ENCODE measurements at regions not wholly inside any gene's neighbourhood (a gene's known extent, or its start where the extent isn't known, plus 50 kb on each side); places are given as distances from the start of the nearest gene placed in this dataset.
"Not testable (repeated sequence)": the region's sequence is repeated elsewhere in the genome, so short reads cannot be mapped to it uniquely, and the experiment has no call there.

DNA sequence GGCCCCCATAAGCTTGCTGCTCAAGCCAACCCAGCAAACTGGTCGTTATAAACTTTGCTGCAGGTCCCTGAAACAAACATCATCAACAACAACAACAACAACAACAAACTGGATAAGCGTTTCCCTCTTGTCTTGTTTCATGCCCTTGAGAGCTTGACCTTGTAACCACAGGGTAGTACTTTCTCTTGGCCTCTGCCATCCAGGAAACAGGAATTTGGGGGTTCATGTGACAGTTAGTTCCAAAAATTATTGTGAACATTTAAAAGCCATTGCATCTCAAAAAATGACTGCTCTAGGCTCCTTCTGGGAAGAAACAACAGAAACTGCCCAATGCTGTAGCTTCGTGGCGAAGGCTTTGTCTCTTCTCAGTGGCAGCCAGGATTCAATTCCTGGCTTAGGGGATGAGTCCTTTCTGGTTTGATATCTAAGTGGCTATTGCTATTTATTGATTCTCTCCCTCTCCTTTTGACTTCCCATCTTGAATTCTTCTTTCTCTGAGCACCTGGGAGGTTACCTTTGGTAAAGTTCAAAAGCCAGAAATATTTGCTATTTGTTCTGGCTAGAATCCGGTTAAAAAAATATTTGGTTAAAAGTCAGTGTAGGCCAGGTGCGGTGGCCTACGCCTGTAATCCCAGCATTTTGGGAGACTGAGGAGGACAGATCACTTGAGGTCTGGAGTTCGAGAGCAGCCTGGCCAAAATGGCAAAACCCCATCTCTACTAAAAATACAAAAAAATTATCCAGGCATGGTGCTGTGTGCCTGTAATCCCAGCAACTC is 52.0 kb upstream of the CPM start:
- DNase-seq (ENCODE audit: low read depth): no peak

DNA sequence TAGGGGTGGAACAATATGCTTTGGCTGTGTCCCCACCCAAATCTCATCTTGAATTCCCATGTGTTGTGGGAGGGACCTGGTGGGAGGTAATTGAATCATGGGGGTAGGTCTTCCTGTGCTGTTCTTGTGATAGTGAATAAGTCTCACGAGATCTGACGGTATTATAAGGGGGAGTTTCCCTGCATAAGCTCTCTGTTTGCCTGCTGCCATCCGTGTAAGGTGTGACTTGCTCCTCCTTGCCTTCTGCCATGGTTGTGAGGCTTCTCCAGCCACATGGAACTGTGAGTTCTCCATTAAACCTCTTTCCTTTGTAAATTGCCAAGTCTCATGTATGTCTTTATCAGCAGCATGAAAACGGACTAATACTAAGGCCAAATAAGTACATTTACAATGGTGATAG is 64.6 kb upstream of the CPM start:
- not testable (repeated sequence) for DNase-seq (ENCODE audit: low read depth)

DNA sequence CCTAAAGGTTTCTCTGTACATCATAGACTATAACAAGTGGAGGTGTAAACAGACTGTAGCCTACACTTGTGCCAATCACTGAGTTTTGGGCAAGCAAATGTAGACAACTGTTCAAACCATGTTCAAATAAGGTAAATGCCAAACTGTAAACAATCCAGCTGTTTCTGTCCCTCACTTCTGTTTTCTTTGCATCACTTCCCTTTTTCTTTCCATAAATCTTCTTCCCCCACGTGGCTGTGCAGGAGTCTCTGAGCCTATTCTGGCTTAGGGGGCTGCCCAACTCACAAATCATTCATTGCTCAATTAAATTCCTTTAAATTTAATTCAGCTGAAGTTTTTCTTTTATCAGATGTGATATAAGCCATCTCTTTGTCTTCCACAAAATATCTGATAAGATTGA is 65.1 kb upstream of the CPM start:
- DNase-seq (ENCODE audit: low read depth): no peak

DNA sequence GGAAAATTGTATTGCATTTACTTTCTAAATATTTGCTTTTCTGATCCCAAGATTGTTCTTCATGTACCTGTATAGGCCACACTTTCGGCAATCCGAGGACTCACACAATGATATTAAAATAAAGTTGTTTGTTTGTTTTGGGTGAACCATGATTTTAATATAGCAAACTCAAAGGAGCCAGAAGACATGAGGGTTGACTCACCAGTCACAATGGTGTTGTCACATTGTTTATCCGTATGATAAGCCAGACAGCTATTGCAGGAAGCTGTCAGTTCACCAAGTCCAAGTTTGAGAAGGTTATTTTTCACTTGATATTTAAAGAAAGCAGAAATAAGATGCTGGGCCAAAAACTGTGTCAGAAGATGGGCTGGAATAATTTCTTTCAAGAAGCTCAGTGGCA is 67.1 kb upstream of the CPM start:
- DNase-seq (ENCODE audit: low read depth): no peak

DNA sequence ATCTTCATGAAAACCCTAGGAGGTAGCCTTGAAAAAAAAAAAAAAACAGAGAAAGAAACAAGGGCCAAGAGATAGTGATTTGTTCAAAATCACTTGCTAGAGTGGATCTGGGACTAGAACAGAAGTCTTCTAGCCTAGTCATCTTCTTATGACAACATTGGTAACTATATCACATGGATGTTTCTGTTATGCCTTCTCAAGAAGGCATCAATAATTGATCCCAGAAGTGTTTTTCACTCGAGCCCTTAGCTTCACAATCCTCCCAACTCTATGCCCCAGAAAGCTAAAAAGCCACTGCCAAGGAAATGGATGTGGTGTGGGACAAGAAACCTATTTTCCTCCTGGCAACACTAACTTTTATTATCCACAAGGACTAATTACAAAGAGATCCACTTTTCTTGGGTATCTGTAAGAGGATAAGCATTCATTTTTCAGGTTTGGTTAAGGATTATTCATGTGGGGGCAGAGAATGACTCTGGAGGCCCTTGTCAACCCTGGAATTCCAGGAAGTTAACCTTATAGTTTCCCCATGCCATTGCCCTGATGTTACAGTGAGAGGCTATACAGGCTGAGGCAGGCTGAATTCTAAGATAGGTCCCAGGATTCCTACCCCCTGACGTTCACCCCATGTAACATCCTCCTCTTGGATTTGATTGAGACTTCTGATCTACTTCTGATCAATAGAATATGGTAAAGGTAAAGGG is 67.7 kb upstream of the CPM start:
- no peak for DNase-seq (ENCODE audit: low read depth)

DNA sequence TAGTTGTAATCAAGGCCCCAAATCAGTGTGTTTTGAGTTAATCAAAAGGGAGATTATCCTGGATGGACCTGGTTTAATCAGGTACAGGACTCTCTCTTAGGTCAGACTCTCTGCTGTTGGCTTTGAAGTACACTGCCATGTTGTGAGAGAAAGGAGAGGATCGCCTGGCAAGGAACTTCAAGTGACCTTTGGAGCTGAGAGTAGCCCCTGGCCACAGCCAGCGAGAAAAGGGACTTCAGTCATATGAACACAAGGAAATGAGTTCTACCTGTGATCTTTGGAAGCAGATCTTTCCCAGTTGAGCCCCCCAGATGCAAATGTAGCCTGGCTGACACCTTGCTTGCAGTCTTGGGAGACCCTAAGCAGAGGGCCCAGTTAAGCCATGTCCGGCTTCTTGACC is 68.3 kb upstream of the CPM start:
- DNase-seq (ENCODE audit: low read depth): no peak

DNA sequence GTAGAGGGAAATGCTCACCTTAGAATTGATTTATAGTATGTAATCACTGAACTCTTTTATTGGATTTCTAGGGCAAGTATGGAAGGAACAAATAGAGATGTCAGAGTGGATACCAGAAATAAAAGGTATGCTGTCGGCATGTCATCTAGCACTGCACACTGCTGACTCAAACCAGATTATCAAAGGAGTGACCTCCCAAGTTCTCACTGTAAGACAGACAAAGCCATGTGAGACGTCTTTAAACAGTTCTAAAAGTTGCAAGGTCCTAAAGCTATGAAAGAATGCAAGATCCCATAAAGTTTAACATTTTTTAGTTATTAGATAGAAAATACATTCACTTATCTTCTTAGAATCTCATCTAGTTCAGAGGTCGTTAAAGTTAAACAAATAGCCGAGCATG is 70.0 kb upstream of the CPM start:
- no peak for DNase-seq (ENCODE audit: low read depth)

DNA sequence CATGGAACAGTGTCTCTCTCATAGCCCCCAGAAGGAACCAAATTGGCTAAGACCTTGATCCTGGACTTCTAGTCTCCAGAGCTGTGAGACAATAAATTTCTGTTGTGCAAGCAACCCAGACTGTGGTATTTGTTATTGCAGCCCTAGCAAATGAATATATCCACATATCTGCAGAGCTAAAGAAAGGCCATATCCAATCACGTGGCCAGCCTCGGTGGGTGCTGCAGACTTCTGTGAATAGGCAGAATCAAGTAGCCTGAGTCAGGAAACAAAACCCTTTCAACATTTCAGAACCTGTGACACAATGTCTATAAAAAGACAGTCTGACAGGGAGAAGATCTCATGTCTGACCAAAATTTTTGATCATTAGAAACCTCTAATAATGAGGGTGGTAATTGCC is 71.0 kb upstream of the CPM start:
- no peak for DNase-seq (ENCODE audit: low read depth)

DNA sequence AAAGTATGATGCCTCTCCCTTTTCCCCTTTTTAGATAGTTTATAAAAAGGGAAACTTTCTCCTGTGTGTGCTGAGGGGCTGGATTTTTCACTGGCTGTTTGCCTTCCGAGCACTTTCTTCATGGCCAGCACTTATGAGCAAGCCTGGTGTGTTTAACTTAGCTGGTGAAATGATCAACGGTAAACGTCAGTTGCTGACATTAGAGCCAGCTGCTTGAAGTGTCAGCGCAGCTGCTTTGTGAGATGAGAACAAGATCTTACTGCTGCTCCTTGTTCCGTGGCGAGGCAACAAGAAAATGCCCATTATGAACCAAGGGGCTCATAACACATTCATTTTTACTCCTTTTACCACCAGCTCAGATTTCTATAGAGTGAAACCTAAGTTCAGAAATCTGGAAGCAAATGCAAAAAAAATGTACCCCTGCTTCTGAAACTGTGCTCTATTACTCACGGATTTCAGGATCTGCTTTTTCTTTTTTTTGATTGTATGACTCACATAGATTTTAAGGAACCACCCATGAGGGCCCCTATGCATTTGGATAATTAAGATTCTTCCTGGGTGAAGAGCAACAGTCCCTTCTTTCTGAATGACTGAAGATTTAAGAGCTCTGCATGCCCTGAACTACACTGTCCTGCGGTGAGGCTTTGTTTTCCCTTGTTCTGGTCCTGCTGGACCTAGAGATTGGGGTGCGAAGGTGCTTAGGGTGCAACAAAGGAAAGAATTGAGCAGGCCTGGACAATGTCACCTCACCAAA is 74.3 kb upstream of the CPM start:
- DNase-seq (ENCODE audit: low read depth): no peak

DNA sequence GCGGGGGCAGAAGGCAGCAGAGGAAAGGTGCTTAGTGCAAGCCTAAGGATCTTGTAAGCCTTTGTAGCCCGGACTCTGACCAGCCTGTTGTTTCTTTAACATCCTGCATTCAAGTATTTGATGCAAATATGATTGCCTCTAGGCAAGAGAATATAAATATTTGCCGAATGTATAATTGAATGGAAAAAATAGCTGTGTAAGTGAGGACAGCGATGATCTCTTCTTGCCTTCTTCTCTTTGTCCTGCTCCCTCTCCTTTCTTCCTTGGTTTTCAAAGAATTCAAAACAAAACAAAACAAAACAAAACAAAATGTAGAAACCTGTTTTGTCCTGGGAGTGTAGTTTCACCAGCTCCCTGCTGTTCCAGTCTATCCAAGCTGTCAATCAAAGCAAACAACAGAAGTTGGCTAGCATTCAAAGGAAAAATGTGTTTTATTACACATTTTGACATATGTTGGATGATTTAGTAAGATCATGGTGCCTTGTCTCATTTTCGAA is 74.9 kb upstream of the CPM start:
- no peak for DNase-seq (ENCODE audit: low read depth)

DNA sequence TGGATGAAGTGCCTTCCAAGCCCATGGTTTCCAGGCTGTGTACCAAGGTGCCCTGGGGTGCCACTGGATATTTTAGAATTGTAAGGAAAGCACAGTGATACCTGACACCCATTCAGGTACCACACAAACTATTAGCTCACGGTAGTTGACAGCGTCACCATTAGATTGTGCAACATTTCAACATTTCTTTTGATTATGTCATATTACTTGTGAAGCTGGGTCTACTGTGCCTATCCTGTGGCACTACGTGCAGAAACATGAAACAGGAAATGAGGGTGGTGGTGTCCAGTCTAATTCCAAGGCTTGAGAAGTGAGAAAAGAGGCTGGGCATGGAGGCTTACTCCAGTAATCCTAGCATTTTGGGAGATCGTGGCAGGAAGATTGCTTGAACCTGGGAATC is 75.5 kb upstream of the CPM start:
- DNase-seq (ENCODE audit: low read depth): no peak

DNA sequence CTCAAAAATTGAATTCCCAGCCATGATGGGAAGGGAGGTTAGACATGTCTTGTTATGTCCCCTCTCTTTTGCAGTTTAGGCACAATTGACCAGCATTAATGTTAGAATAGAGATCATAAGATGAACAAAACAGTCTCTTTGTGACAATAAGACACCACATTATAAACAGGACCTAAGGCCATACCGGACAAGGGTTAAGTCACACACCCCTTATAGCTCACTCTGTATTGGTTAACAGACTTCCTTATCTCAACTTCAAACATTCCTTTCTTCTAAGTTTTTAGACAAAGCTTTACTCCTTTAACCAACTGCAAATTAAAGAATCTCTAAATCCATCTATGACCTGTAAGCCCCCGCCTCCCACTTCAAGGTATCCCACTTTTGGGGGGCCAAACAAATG is 81.1 kb upstream of the CPM start:
- no peak for DNase-seq (ENCODE audit: low read depth)

DNA sequence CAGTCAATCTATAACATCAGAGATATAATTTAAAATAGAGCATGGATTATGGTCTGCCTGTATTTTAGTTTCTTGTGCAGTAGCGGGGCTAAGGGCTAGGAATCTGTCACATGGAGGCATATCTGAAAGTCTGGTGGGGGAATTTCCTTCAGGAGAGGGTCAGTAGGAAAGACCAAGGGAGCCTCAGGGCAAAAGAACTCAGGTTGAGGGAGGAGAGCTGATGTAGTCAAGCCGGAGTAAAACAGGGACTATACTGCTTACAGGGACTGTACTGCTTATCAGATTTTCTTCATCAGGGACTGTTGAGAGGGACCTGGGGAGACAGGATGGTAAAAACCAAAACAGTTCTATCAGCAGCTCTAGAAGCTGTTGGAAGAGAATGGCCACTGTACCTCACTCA is 82.0 kb upstream of the CPM start:
- DNase-seq (ENCODE audit: low read depth): no peak

DNA sequence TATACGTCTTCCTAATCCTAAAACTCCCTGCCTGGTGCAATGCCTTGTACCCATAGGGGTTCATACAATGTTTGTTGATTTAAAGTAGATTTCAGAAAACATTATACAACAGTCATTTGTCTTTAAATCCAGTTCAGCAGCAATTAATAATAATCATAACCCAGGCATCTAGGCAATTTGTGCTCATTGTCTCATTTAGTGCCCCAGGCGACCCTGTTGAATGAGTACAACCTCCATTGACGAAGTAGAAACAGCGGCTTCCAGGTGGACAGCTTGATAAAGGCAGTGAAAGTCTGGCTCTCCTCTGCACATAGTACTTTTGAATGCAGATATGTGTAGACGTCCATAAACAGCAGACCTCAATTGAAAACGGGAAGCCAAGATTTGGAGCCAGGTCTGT is 82.9 kb upstream of the CPM start:
- no peak for DNase-seq (ENCODE audit: low read depth)

DNA sequence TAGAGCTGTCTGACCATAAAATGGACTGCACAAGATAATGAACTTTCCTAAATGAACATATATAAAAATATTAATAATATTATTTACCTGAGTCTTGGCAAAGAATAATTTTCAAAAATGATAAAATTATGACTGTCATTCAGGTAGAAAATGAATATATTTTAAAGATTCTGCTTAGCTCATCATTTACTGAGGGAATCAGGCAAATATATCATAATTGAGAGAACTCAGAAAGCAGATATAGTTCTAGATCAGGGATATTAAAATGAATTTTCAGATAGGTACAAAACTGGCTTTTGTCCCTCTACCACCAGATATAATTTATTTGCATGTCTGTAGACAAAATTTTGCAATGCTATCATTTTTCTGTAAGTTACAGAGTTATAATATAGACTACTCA is 86.1 kb upstream of the CPM start:
- DNase-seq (ENCODE audit: low read depth): no peak

DNA sequence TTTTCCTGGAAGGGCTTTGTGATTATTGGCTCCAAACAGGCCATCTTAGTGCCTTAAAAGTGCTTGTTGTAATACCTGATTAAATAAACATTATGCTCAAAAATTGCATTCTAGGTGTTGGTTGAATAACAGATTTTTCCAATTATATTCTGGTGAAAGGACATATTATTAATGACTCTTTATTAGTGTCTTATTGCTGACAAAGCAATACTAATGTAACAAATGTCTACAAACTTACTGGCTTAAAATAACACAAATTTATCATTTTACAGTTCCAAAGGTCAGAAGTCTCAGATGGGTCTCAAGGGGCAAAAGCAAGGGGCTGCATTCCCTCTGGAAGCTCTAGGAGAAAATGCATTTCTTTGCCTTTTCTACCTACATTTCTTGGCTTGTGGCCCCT is 86.9 kb upstream of the CPM start:
- DNase-seq (ENCODE audit: low read depth): no peak

DNA sequence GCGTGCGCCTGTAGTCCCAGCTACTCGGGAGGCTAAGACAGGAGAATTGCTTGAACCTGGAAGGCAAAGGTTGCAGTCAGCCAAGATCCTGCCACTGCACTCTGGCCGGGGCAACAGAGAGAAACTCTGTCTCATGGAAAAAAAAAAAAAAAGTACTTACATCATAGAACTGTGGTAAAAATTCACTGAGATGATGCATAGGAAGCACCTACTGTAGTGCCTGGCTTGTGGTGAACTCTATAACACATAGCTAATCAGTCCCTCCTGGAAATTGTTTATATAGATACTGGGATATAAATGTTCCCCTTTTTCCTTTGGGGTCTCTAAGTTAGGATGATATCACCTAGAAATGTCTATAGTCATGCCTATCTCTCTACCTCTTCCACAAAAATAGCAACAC is 89.7 kb upstream of the CPM start:
- no peak for DNase-seq (ENCODE audit: low read depth)

DNA sequence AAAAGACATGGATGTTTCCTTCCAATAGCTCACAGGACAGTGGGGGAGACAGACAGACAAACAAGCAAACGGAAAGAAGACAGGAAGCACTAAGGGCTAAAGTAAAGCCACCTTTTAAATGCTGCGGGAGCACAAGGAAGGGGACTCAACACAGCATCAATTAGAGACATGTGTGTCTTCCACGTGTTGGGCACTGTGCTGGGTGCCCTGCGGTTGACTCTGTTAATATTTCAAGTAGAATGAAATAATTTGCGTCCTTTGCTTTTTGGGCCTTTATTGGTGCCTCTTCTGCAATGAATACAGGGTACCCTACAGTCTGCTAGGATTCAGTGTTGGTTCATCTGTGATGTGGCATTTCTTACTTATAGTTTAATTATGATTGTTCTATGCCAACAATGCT is 90.9 kb upstream of the CPM start:
- no peak for DNase-seq (ENCODE audit: low read depth)

DNA sequence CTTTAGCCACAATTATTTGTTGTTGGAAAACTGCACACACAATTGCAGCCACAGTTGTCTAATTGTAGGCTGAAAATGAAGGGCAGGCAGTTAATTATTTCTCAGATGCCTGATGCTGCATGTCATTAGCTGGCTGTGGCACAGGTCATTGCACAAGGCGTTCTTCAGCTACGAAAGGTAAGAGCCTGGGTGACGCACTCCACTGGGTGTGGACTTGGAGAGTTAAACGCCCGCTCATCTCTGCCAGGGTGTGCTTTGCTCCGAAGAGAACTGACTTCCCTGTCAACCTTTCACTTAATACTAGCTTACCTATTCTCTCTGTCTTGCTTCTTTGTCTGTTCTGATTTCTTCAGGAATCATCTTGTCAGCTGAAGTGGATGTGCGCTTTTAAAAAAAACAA is 91.4 kb upstream of the CPM start:
- no peak for DNase-seq (ENCODE audit: low read depth)

DNA sequence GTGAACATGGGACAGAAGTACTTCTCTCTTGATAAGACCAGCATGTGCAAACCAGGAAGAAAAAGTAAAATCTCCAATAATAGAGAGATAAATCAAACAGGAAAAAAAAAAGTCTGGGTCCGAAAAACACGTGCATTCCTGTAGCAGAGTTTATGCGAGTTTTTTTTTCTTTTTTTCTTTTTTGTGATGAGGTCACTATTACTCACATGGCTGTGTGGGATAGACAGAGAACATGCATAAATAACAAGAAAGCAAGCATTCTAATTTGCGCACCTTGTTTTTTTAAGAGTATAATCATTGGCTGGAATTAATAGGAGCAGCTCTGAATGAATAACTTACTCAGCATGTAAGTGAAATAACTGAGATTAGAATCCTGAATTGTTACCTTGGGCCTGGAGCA is 91.9 kb upstream of the CPM start:
- DNase-seq (ENCODE audit: low read depth): no peak

DNA sequence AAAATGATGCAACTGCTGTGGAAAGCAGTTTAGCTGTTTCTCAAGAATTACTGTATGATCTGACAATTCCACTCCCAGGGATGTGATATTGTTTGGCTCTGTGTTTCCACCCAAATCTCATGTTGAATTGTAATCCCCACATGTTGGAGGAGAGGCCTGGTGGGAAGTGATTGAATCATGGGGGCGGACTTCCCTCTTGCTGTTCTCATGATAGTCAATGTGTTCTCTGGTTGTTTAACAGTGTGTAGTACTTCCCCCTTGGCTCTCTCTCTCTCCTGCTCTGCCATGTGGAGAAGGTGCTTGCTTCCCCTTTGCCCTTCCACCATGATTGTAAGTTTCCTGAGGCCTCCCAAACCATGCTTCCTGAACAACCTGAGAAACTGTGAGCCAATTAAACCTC is 93.4 kb upstream of the CPM start:
- no peak for DNase-seq (ENCODE audit: low read depth)

DNA sequence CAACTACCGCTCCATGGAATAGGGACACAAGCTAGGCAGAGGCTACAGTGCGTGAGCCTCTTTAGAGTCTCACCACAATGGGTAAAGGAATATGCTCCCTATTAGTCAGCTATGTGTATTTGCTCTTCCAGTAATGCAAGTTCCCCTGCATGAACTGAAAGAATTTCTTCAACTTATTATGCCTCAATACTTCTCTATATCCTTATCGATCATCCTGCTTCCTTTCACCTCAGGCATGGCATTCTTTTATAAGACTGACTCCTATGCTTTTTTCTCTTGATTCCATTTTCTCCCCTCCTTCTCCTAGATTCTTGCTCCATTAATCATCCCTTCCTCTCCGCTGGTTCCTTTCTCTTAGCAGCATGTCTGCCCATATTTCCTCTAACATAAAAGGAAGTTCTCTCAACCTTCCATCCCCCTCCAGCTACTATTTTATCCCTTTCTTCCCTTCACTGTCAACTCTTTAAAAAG is 94.5 kb upstream of the CPM start:
- no peak for DNase-seq (ENCODE audit: low read depth)
